IMR-90 (cell line): ENCODE measurements at regions not wholly inside any gene's neighbourhood (a gene's known extent, or its start where the extent isn't known, plus 50 kb on each side); places are given as distances from the start of the nearest gene placed in this dataset.

Source experiments
- ATAC-seq: fragments of 200-7000 bp; cut with Tn5 transposase; 2 replicates; pipeline ENCODE4 v1.9.1; 2020; ENCODE audit warnings: low read depth, mild to moderate bottlenecking, moderate library complexity
- BruUV-seq: library from RNA; stranded (reverse); fragments of 400-500 nt; replicated peaks from 2 replicates; lab custom pipeline; 2021; lab: Mats Ljungman, UMichigan
- CTCF ChIA-PET: fragments of 300-600 bp; formaldehyde crosslinking; extraction: SDS; loops from one replicate; lab custom pipeline; 2021; ENCODE audit warnings: antibody characterized with exemption; lab: Yijun Ruan, JAX
- POLR2A ChIA-PET: fragments of 300-600 bp; sonication (Branson Sonifier 250); formaldehyde crosslinking; loops from one replicate; lab custom pipeline; 2022; ENCODE audit warnings: antibody characterized with exemption; ENCODE audit not compliant: unreplicated experiment; lab: Charles Lee
- DNase-seq: peaks from one replicate; pipeline ENCODE4 v3.0.0; 2013
- H2AFZ ChIP-seq: replicated peaks from 2 replicates; pipeline ENCODE3; 2013; ENCODE audit warnings: low read length, mild to moderate bottlenecking; ENCODE audit not compliant: poor library complexity
- H2AK5ac ChIP-seq: 2 replicates; pipeline ENCODE4 v1.6.1; 2013; ENCODE audit warnings: low read depth, low read length, inconsistent platforms
- H2AK9ac ChIP-seq: replicated peaks from 2 replicates; pipeline ENCODE3; 2013; ENCODE audit warnings: mild to moderate bottlenecking, low read depth, low read length, moderate library complexity; ENCODE audit not compliant: poor library complexity
- H2BK120ac ChIP-seq: 2 replicates; pipeline ENCODE4 v1.6.1; 2013; ENCODE audit warnings: low read depth, low read length, inconsistent platforms
- H2BK15ac ChIP-seq: 3 replicates; pipeline ENCODE4 v1.6.1; 2013; ENCODE audit warnings: low read depth, low read length, inconsistent platforms
- H2BK20ac ChIP-seq: 2 replicates; pipeline ENCODE4 v1.6.1; 2013; ENCODE audit warnings: low read depth, mild to moderate bottlenecking, inconsistent platforms, low read length, moderate library complexity
- H2BK5ac ChIP-seq: 2 replicates; pipeline ENCODE4 v1.6.1; 2013; ENCODE audit warnings: mild to moderate bottlenecking, low read depth, low read length, inconsistent platforms; ENCODE audit not compliant: poor library complexity, severe bottlenecking
- H3K14ac ChIP-seq: replicated peaks from 2 replicates; pipeline ENCODE4 v1.6.1; 2013; ENCODE audit warnings: low read depth, low read length, inconsistent platforms
- H3K18ac ChIP-seq: 2 replicates; pipeline ENCODE4 v1.6.1; 2013; ENCODE audit warnings: low read depth, low read length, control low read depth
- H3K23ac ChIP-seq: 2 replicates; pipeline ENCODE4 v1.6.1; 2013; ENCODE audit warnings: low read depth, low read length, inconsistent platforms
- H3K27ac ChIP-seq: 2 replicates; pipeline ENCODE4 v1.5.1; 2013; ENCODE audit warnings: mild to moderate bottlenecking, control low read depth, low read length; ENCODE audit not compliant: insufficient read depth
- H3K27me3 ChIP-seq: 2 replicates; pipeline ENCODE4 v1.6.1; 2013; ENCODE audit warnings: low read length; ENCODE audit not compliant: control insufficient read depth, insufficient read depth
- H3K36me3 ChIP-seq: 2 replicates; pipeline ENCODE4 v1.6.1; 2013; ENCODE audit warnings: low read length, mixed read lengths; ENCODE audit not compliant: control insufficient read depth, insufficient read depth
- H3K4ac ChIP-seq: 2 replicates; pipeline ENCODE4 v1.6.1; 2013; ENCODE audit warnings: low read depth, low read length, inconsistent platforms
- H3K4me1 ChIP-seq: 2 replicates; pipeline ENCODE4 v1.6.1; 2013; ENCODE audit warnings: low read length, mixed read lengths; ENCODE audit not compliant: control insufficient read depth, insufficient read depth
- H3K4me2 ChIP-seq: 2 replicates; pipeline ENCODE4 v1.6.1; 2013; ENCODE audit warnings: low read depth, mild to moderate bottlenecking, control low read depth, low read length, moderate library complexity
- H3K4me3 ChIP-seq: 2 replicates; pipeline ENCODE4 v1.5.1; 2013; ENCODE audit warnings: low read depth, mild to moderate bottlenecking, control low read depth, low read length, moderate library complexity; ENCODE audit not compliant: insufficient read depth
- H3K56ac ChIP-seq: 2 replicates; pipeline ENCODE4 v1.6.1; 2013; ENCODE audit warnings: low read length, inconsistent platforms; ENCODE audit not compliant: insufficient read depth; ENCODE audit errors: extremely low read depth
- H3K79me1 ChIP-seq, 2 experiments: 2 replicates each; pipeline ENCODE4 v1.6.1; 2013; ENCODE audit warnings: low read length in 2 of 2, inconsistent platforms in 1 of 2, low read depth in 1 of 2
- H3K9ac ChIP-seq: 2 replicates; pipeline ENCODE4 v1.6.1; 2013; ENCODE audit warnings: low read depth, low read length, control low read depth
- H3K9me1 ChIP-seq: 2 replicates; pipeline ENCODE4 v1.6.1; 2013; ENCODE audit warnings: low read length, inconsistent platforms; ENCODE audit not compliant: insufficient read depth
- H3K9me3 ChIP-seq: 2 replicates; pipeline ENCODE4 v1.6.1; 2013; ENCODE audit warnings: low read length; ENCODE audit not compliant: control insufficient read depth, insufficient read depth
- H4K20me1 ChIP-seq: 2 replicates; pipeline ENCODE4 v1.6.1; 2013; ENCODE audit warnings: low read length, inconsistent platforms; ENCODE audit not compliant: insufficient read depth
- H4K5ac ChIP-seq: 2 replicates; pipeline ENCODE4 v1.6.1; 2013; ENCODE audit warnings: mild to moderate bottlenecking, low read depth, low read length, control low read depth
- H4K8ac ChIP-seq, 2 experiments: 2 replicates each; pipeline ENCODE4 v1.6.1; 2013; ENCODE audit warnings: low read depth in 2 of 2, low read length in 2 of 2, control low read depth in 1 of 2, inconsistent platforms in 1 of 2
- H4K91ac ChIP-seq: 2 replicates; pipeline ENCODE4 v1.6.1; 2013; ENCODE audit warnings: low read depth, low read length, inconsistent platforms; ENCODE audit not compliant: insufficient read depth
- BHLHE40 ChIP-seq: fragments of 150-350 bp; IDR thresholded peaks from 2 replicates; pipeline ENCODE4 v1.6.1; 2016; ENCODE audit warnings: mild to moderate bottlenecking, low read depth, low read length
- CEBPB ChIP-seq: IDR thresholded peaks from 2 replicates; pipeline ENCODE4 v1.6.1; 2012; ENCODE audit warnings: low read depth, low read length, improper control_type of control experiment
- CHD1 ChIP-seq: IDR thresholded peaks from 2 replicates; pipeline ENCODE4 v1.6.1; 2012; ENCODE audit warnings: low read depth, low read length, improper control_type of control experiment
- FOS ChIP-seq: fragments of 150-350 bp; IDR thresholded peaks from 2 replicates; pipeline ENCODE4 v1.6.1; 2016; ENCODE audit warnings: low read depth, low read length
- MAFK ChIP-seq: IDR thresholded peaks from 2 replicates; pipeline ENCODE4 v1.6.1; 2012; ENCODE audit warnings: low read depth, low read length, improper control_type of control experiment
- MAZ ChIP-seq: IDR thresholded peaks from 2 replicates; pipeline ENCODE4 v1.6.1; 2012; ENCODE audit warnings: low read depth, mild to moderate bottlenecking, low read length, improper control_type of control experiment, moderate library complexity, borderline replicate concordance
- MXI1 ChIP-seq: IDR thresholded peaks from 2 replicates; pipeline ENCODE4 v1.6.1; 2012; ENCODE audit warnings: low read depth, mild to moderate bottlenecking, low read length, moderate library complexity, borderline replicate concordance
- NFE2L2 ChIP-seq: fragments of 150-350 bp; IDR thresholded peaks from 2 replicates; pipeline ENCODE4 v1.6.1; 2016; ENCODE audit warnings: low read depth, mild to moderate bottlenecking, low read length
- POLR2A ChIP-seq: IDR thresholded peaks from 2 replicates; pipeline ENCODE4 v1.6.1; 2012; ENCODE audit warnings: mild to moderate bottlenecking, low read depth, low read length
- RAD21 ChIP-seq: IDR thresholded peaks from 2 replicates; pipeline ENCODE4 v1.6.1; 2012; ENCODE audit warnings: low read length, improper control_type of control experiment
- RCOR1 ChIP-seq: IDR thresholded peaks from 2 replicates; pipeline ENCODE4 v1.6.1; 2012; ENCODE audit warnings: mild to moderate bottlenecking, low read length, improper control_type of control experiment; ENCODE audit not compliant: insufficient replicate concordance
- RFX5 ChIP-seq: IDR thresholded peaks from 2 replicates; pipeline ENCODE4 v1.8.0; 2012; ENCODE audit warnings: low read depth, mild to moderate bottlenecking, low read length, moderate library complexity
- SMC3 ChIP-seq: fragments of 150-350 bp; IDR thresholded peaks from 2 replicates; pipeline ENCODE4 v1.6.1; 2016; ENCODE audit warnings: low read depth, mild to moderate bottlenecking, antibody characterized with exemption, low read length, moderate library complexity
- WGBS, 2 experiments: methylation state at CpG; one replicate each; pipeline versions ENCODE4 v1.1.5 to v1.1.7; 2013; ENCODE audit warnings: missing lambda C conversion rate in 2 of 2; ENCODE audit not compliant: insufficient read length in 1 of 2; ENCODE audit errors: extremely low coverage in 2 of 2; 5-methylcytosine and 5-hydroxymethylcytosine counted together
- dilution Hi-C: fragments of 300-500 bp; cut with HindIII; formaldehyde crosslinking; loops from one replicate; pipeline ENCODE4 v1.14.3; 2018; ENCODE audit warnings: low sequenced_read_pairs; ENCODE audit not compliant: unreplicated experiment
- in situ Hi-C: fragments of 300-500 bp; cut with MboI; formaldehyde crosslinking; loops from 3 replicates; pipeline ENCODE4 v1.14.3; 2019; ENCODE audit warnings: low sequenced_read_pairs, inconsistent platforms, mixed read lengths
- intact Hi-C: fragments of 100-400 bp; cut with micrococcal nuclease; formaldehyde crosslinking; loops from 2 replicates; pipeline ENCODE4 v1.10.0; 2022
- TF ChIP-seq, protein P1 (sequence below): fragments of 150-350 bp; IDR thresholded peaks from 2 replicates; pipeline ENCODE4 v1.6.1; 2016; ENCODE audit warnings: low read depth, mild to moderate bottlenecking, low read length, moderate library complexity, borderline replicate concordance
- TF ChIP-seq, protein P2 (sequence below): conservative IDR thresholded peaks from 2 replicates; pipeline ENCODE4 v1.5.1; 2012; ENCODE audit warnings: mild to moderate bottlenecking, low read depth, low read length, improper control_type of control experiment
- TF ChIP-seq, protein P3 (sequence below): fragments of 150-350 bp; IDR thresholded peaks from 2 replicates; pipeline ENCODE4 v1.6.1; 2017; ENCODE audit warnings: mild to moderate bottlenecking, antibody characterized with exemption, low read length, low read depth

DNA sequence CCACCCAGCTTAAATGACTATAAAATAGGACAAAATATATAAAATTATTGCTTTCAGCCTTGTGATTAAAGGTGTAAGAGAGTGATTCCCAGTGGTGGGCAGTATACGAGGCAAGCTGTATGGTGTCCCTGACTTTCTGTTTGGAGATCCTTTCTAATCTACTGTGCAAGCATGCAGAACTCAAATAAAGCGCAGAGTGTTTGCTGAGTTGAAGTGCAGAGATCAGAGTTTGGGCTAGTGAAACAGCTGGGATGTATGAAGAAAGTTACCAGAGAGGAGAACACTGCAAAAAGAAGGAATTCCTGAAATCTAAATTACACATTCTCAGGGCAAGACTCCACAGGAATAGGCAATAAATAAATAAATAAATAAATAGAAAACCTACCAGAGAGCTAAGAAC is 218.5 kb upstream of the TLL1 start:
- no peak overlapping the region for H4K91ac ChIP-seq
- dilution Hi-C loops = no loop called here
- H2BK120ac ChIP-seq = no peak overlapping the region
- no peak overlapping the region for H3K4me2 ChIP-seq
- H3K27ac ChIP-seq = no peak overlapping the region
- H4K5ac ChIP-seq = no peak overlapping the region
- TF ChIP-seq RFX5 (no peak), MAZ (no peak), CEBPB (no peak), MAFK (no peak), MXI1 (no peak), NFE2L2 (no peak), SMC3 (no peak), RAD21 (no peak), BHLHE40 (no peak), FOS (no peak), CHD1 (no peak), POLR2A (no peak), RCOR1 (no peak)
- TF ChIP-seq, protein P1, sequence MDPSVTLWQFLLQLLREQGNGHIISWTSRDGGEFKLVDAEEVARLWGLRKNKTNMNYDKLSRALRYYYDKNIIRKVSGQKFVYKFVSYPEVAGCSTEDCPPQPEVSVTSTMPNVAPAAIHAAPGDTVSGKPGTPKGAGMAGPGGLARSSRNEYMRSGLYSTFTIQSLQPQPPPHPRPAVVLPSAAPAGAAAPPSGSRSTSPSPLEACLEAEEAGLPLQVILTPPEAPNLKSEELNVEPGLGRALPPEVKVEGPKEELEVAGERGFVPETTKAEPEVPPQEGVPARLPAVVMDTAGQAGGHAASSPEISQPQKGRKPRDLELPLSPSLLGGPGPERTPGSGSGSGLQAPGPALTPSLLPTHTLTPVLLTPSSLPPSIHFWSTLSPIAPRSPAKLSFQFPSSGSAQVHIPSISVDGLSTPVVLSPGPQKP = no peak
- TF ChIP-seq, protein P2, sequence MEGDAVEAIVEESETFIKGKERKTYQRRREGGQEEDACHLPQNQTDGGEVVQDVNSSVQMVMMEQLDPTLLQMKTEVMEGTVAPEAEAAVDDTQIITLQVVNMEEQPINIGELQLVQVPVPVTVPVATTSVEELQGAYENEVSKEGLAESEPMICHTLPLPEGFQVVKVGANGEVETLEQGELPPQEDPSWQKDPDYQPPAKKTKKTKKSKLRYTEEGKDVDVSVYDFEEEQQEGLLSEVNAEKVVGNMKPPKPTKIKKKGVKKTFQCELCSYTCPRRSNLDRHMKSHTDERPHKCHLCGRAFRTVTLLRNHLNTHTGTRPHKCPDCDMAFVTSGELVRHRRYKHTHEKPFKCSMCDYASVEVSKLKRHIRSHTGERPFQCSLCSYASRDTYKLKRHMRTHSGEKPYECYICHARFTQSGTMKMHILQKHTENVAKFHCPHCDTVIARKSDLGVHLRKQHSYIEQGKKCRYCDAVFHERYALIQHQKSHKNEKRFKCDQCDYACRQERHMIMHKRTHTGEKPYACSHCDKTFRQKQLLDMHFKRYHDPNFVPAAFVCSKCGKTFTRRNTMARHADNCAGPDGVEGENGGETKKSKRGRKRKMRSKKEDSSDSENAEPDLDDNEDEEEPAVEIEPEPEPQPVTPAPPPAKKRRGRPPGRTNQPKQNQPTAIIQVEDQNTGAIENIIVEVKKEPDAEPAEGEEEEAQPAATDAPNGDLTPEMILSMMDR = no peak
- TF ChIP-seq, protein P3, sequence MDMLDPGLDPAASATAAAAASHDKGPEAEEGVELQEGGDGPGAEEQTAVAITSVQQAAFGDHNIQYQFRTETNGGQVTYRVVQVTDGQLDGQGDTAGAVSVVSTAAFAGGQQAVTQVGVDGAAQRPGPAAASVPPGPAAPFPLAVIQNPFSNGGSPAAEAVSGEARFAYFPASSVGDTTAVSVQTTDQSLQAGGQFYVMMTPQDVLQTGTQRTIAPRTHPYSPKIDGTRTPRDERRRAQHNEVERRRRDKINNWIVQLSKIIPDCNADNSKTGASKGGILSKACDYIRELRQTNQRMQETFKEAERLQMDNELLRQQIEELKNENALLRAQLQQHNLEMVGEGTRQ = no peak
- DNase-seq (no peak), ATAC-seq (no peak)
- intact Hi-C loops = no loop called here
- no peak overlapping the region for H3K56ac ChIP-seq
- H2AK5ac ChIP-seq = no peak overlapping the region
- no peak overlapping the region for H3K14ac ChIP-seq
- no peak overlapping the region for H4K8ac ChIP-seq
- peaks cover 9% of the 10 kb centered on the region for H3K9me3 ChIP-seq
- H2BK5ac ChIP-seq = no peak overlapping the region
- in situ Hi-C loops = no loop called here
- H3K36me3 ChIP-seq = no peaks in the 10 kb centered on the region
- H3K4ac ChIP-seq = no peak overlapping the region
- no peak overlapping the region for H2BK15ac ChIP-seq
- H3K4me3 ChIP-seq = no peak overlapping the region
- no peak overlapping the region for H2AFZ ChIP-seq
- ChIA-PET POLR2A (no interaction called here), CTCF (no interaction called here)
- no peak overlapping the region for H2AK9ac ChIP-seq
- H3K4me1 ChIP-seq = no peaks in the 10 kb centered on the region
- no peaks in the 10 kb centered on the region for H3K27me3 ChIP-seq
- no peak overlapping the region for H3K9ac ChIP-seq
- H2BK20ac ChIP-seq = no peak overlapping the region
- no peak overlapping the region for H3K23ac ChIP-seq
- 60% methylated on average over 1 of the region's 2 CpGs; no CpG with 5 or more reads in 1 of the 2 experiments for WGBS, 2 experiments
- no peaks in the 10 kb centered on the region for H3K79me1 ChIP-seq
- H3K9me1 ChIP-seq = no peaks in the 10 kb centered on the region
- no TSS peak for BruUV-seq
- no peak overlapping the region for H3K18ac ChIP-seq
- H4K20me1 ChIP-seq = no peaks in the 10 kb centered on the region
